Fibroblast of lung (primary cell): ENCODE measurements at regions not wholly inside any gene's neighbourhood (a gene's known extent, or its start where the extent isn't known, plus 50 kb on each side); places are given as distances from the start of the nearest gene placed in this dataset.

ENCODE experiments used
- DNase-seq, 2 donors: peaks; one replicate each; pipeline versions ENCODE4 v3.0.0 to v3.0.0-alpha.2; 2010; ENCODE audit warnings: low read depth in 2 of 2
- H2AFZ ChIP-seq: 2 replicates; pipeline ENCODE4 v1.5.1; 2012; ENCODE audit warnings: low read length, control low read depth, inconsistent platforms
- H3K27ac ChIP-seq: 2 replicates; pipeline ENCODE4 v1.5.1; 2011; ENCODE audit warnings: low read length, control low read depth; ENCODE audit not compliant: insufficient read depth
- H3K27me3 ChIP-seq: 2 replicates; pipeline ENCODE4 v1.5.1; 2011; ENCODE audit warnings: mild to moderate bottlenecking, low read length; ENCODE audit not compliant: control insufficient read depth, insufficient read depth
- H3K36me3 ChIP-seq: 2 replicates; pipeline ENCODE4 v1.5.1; 2011; ENCODE audit warnings: low read length; ENCODE audit not compliant: control insufficient read depth, insufficient read depth
- H3K4me1 ChIP-seq: 2 replicates; pipeline ENCODE4 v1.5.1; 2011; ENCODE audit warnings: low read length; ENCODE audit not compliant: control insufficient read depth, insufficient read depth; ENCODE audit errors: extremely low read depth
- H3K4me2 ChIP-seq: 2 replicates; pipeline ENCODE4 v1.5.1; 2011; ENCODE audit warnings: low read length, control low read depth; ENCODE audit not compliant: insufficient read depth; ENCODE audit errors: extremely low read depth
- H3K4me3 ChIP-seq, 4 experiments: fragments of 200-600 bp in 1 of 4; sonication (generic) in 1 of 4; replicated peaks in 1 of 4; 2 replicates each; pipeline ENCODE4 v1.5.1; 2011 to 2016; ENCODE audit warnings: low read length in 4 of 4, low read depth in 3 of 4, mild to moderate bottlenecking in 3 of 4, control low read depth in 2 of 4, inconsistent platforms in 1 of 4, mixed read lengths in 1 of 4; ENCODE audit not compliant: insufficient read depth in 1 of 4; ENCODE audit errors: control extremely low read depth in 1 of 4
- H3K79me2 ChIP-seq: 2 replicates; pipeline ENCODE4 v1.5.1; 2012; ENCODE audit warnings: mild to moderate bottlenecking, low read length, inconsistent platforms; ENCODE audit not compliant: control insufficient read depth, insufficient read depth
- H3K9ac ChIP-seq: 2 replicates; pipeline ENCODE4 v1.5.1; 2011; ENCODE audit warnings: mild to moderate bottlenecking, low read length, control low read depth; ENCODE audit not compliant: insufficient read depth
- H3K9me3 ChIP-seq: 2 replicates; pipeline ENCODE4 v1.5.1; 2012; ENCODE audit warnings: low read depth, low read length; ENCODE audit not compliant: control insufficient read depth, insufficient read depth
- H4K20me1 ChIP-seq: 2 replicates; pipeline ENCODE4 v1.5.1; 2011; ENCODE audit warnings: low read length; ENCODE audit not compliant: control insufficient read depth, insufficient read depth; ENCODE audit errors: extremely low read depth
- CTCF ChIP-seq, 2 donors: IDR thresholded peaks in 1 of 2; conservative IDR thresholded peaks in 1 of 2; 1 replicate in 1 of 2; 2 replicates in 1 of 2; pipeline ENCODE4 v1.5.1; 2011 to 2012; ENCODE audit warnings: low read length in 2 of 2, control low read depth in 1 of 2, inconsistent platforms in 1 of 2, low read depth in 1 of 2, mild to moderate bottlenecking in 1 of 2
- EZH2 ChIP-seq: IDR thresholded peaks from 2 replicates; pipeline ENCODE4 v1.5.1; 2012; ENCODE audit warnings: low read length, control low read depth, mild to moderate bottlenecking; ENCODE audit errors: missing control alignments

- no peaks in the 10 kb centered on the region for H3K27me3 ChIP-seq
- no peak overlapping the region for H3K27ac ChIP-seq
- no peaks in the 10 kb centered on the region for H3K36me3 ChIP-seq
- H3K9ac ChIP-seq, result no peak overlapping the region
- H3K4me3 ChIP-seq, result no peak overlapping the region
- H2AFZ ChIP-seq, result no peak overlapping the region
- no peaks in the 10 kb centered on the region for H3K79me2 ChIP-seq
- H4K20me1 ChIP-seq, result no peaks in the 10 kb centered on the region
- peak in 1 of 2 donors; percentile 81 for DNase-seq
- H3K4me2 ChIP-seq, result no peak overlapping the region
- no peak for TF ChIP-seq CTCF (conservative IDR thresholded peaks at IDR 0.05 in 1 of 2, IDR thresholded peaks at IDR 0.05 in 1 of 2; ENCODE audit: low read depth in 1 of 2, low read length in 2 of 2)
- no peak for TF ChIP-seq EZH2
- no peaks in the 10 kb centered on the region for H3K9me3 ChIP-seq
- H3K4me1 ChIP-seq, result no peaks in the 10 kb centered on the region
Measured at GRCh38 chrY:7942711-7943110, 1031.2 kb upstream of the AMELY start.

- no peaks in the 10 kb centered on the region for H3K4me1 ChIP-seq
- no peak overlapping the region for H2AFZ ChIP-seq
- no peaks in the 10 kb centered on the region for H3K9me3 ChIP-seq
- no peak for TF ChIP-seq EZH2
- TF ChIP-seq CTCF (conservative IDR thresholded peaks at IDR 0.05 in 1 of 2, IDR thresholded peaks at IDR 0.05 in 1 of 2; ENCODE audit: low read depth in 1 of 2, low read length in 2 of 2), result no peak
- H3K36me3 ChIP-seq, result no peaks in the 10 kb centered on the region
- H3K27me3 ChIP-seq, result no peaks in the 10 kb centered on the region
- DNase-seq, result peak in 1 of 2 donors; percentile 71
- H3K79me2 ChIP-seq, result no peaks in the 10 kb centered on the region
- no peaks in the 10 kb centered on the region for H4K20me1 ChIP-seq
- no peak overlapping the region for H3K9ac ChIP-seq
- no peak overlapping the region for H3K4me2 ChIP-seq
- no peak overlapping the region for H3K27ac ChIP-seq
- H3K4me3 ChIP-seq, result no peak overlapping the region
Measured at GRCh38 chrY:7941856-7942255, 1030.3 kb upstream of the AMELY start.

- Histone ChIP-seq H2AFZ (no peak overlapping the region), H3K36me3 (no peaks in the 10 kb centered on the region), H3K9ac (no peak overlapping the region), H3K79me2 (no peaks in the 10 kb centered on the region), H3K27ac (no peak overlapping the region), H3K4me2 (no peak overlapping the region), H3K4me1 (no peaks in the 10 kb centered on the region), H3K27me3 (no peaks in the 10 kb centered on the region), H3K9me3 (no peaks in the 10 kb centered on the region), H3K4me3 (no peak overlapping the region), H4K20me1 (no peaks in the 10 kb centered on the region)
- DNase-seq, result no peak
- TF ChIP-seq CTCF (conservative IDR thresholded peaks at IDR 0.05 in 1 of 2, IDR thresholded peaks at IDR 0.05 in 1 of 2; ENCODE audit: low read depth in 1 of 2, low read length in 2 of 2), result no peak
- no peak for TF ChIP-seq EZH2
Measured at GRCh38 chrY:7938982-7939718, 1027.6 kb upstream of the AMELY start.
